Muscle of leg (tissue), 3 donors: ENCODE measurements at regions not wholly inside any gene's neighbourhood (a gene's known extent, or its start where the extent isn't known, plus 50 kb on each side); places are given as distances from the start of the nearest gene placed in this dataset.

Experiments used
- DNase-seq: peaks from one replicate; pipeline ENCODE4 v3.0.0; 2013
- H3K27ac ChIP-seq: one replicate; pipeline ENCODE4 v1.5.1; 2013; ENCODE audit warnings: mild to moderate bottlenecking, low read length, control low read depth
- H3K27me3 ChIP-seq: one replicate; pipeline ENCODE4 v1.6.1; 2013; ENCODE audit warnings: low read length; ENCODE audit not compliant: control insufficient read depth, insufficient read depth
- H3K36me3 ChIP-seq: one replicate; pipeline ENCODE4 v1.6.1; 2013; ENCODE audit warnings: low read length; ENCODE audit not compliant: control insufficient read depth, insufficient read depth
- H3K4me1 ChIP-seq: one replicate; pipeline ENCODE4 v1.6.1; 2013; ENCODE audit warnings: low read length; ENCODE audit not compliant: control insufficient read depth, insufficient read depth
- H3K4me3 ChIP-seq: one replicate; pipeline ENCODE4 v1.5.1; 2013; ENCODE audit warnings: low read length, control low read depth
- H3K9me3 ChIP-seq: replicated peaks from 2 replicates; pipeline ENCODE4 v1.6.1; 2013; ENCODE audit warnings: low read depth, low read length; ENCODE audit not compliant: control insufficient read depth
- WGBS: methylation state at CpG from one replicate; pipeline ENCODE4 v1.1.5; 2013; ENCODE audit warnings: missing lambda C conversion rate; ENCODE audit not compliant: insufficient coverage; 5-methylcytosine and 5-hydroxymethylcytosine counted together

DNA sequence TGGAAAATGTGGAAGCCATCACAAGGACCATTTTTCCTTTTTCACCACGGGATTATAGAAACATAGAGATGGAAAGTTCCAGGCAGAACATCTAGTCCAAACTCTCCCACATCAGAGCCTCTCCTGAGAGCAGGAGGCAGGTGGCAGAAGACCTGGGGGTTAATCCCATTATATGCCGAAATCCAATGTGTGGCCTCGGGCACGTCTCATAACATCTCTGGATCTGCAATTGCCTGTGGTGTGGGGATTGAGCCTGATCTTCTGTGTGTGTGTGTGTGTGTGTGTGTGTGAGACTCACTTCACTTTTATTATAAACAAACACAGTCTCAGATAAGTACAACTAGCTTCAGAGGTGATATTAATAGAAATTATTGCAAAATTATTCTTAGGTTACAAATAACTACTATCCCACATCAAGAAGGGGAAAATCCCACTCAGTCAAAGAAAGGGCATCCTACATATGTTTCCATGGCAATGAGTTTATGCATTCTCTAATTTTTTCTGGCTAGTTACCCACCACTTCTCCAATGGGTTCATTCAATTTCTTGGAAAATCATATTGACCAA is 199.1 kb downstream of the FOXL1 start:
- no peak for DNase-seq
- WGBS: no CpG with 5 or more reads among the region's 4 CpGs
- Histone ChIP-seq H3K9me3 (no peaks in the 10 kb centered on the region), H3K36me3 (no peaks in the 10 kb centered on the region), H3K27me3 (peaks cover 69% of the 10 kb centered on the region), H3K4me3 (no peak overlapping the region), H3K4me1 (peaks cover 9% of the 10 kb centered on the region), H3K27ac (no peak overlapping the region)

DNA sequence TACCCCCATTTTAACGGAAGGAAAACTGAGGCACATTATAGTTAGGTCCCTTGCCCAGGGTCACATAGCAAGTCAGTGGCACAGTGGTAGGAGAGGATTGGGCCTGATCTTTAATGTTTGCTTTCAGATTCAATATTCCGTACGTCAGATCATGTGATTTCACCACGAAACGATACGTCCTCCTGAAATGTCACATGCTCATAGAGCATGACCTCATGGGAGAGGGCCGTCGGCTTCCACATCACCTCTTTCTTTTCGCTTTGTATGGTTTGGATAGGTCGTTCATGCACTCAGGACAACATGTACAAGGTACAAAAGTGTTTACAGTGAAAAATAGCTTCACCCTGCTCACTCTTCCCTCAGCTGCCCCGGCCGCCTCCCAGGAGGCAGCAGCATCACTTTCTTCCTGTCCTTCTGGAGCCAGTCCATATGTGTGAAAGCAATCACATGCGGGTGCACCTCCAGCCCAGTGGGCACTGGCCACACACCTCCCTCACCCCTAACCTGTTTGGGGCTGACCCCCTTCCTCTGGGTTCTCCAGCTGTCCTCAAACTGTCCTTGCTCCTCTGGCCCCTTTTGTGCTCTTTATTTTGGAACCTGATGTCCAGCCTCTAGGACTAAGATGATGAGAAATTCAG is 199.9 kb downstream of the FOXL1 start:
- 53% methylated on average over 8 of the region's 13 CpGs for WGBS
- no peaks in the 10 kb centered on the region for H3K36me3 ChIP-seq

DNA sequence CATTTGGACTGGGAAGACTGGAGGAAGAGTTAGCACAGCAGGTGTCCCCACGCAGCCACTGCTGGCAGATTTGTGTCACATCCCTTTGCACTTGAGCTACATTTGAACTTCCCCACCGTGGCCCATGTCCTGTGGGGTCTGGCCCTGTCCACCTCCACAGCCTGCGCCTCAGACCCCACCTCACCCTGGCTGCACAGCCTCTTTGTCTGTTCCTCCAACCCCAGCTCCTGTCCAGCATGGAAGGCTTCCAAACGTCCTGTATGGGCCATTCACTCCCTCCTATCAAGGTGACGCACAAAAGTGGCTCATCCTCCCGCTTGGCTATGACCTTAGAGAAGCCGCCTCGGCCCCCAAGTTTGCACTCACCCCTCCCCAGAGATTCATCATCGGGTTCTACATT is 200.6 kb downstream of the FOXL1 start:
- 54% methylated on average over 6 of the region's 9 CpGs for WGBS
- Histone ChIP-seq H3K36me3 (no peaks in the 10 kb centered on the region), H3K27ac (no peak overlapping the region), H3K9me3 (no peaks in the 10 kb centered on the region), H3K4me1 (peaks cover 10% of the 10 kb centered on the region), H3K4me3 (no peak overlapping the region), H3K27me3 (peaks cover 72% of the 10 kb centered on the region)
- no peak for DNase-seq

More for the DNA sequence above, 199.9 kb downstream of the FOXL1 start:
- H3K4me1 ChIP-seq: peaks cover 5% of the 10 kb centered on the region
- no peak for DNase-seq
- peaks cover 69% of the 10 kb centered on the region for H3K27me3 ChIP-seq
- H3K27ac ChIP-seq: no peak overlapping the region
- no peak overlapping the region for H3K4me3 ChIP-seq
- no peaks in the 10 kb centered on the region for H3K9me3 ChIP-seq

DNA sequence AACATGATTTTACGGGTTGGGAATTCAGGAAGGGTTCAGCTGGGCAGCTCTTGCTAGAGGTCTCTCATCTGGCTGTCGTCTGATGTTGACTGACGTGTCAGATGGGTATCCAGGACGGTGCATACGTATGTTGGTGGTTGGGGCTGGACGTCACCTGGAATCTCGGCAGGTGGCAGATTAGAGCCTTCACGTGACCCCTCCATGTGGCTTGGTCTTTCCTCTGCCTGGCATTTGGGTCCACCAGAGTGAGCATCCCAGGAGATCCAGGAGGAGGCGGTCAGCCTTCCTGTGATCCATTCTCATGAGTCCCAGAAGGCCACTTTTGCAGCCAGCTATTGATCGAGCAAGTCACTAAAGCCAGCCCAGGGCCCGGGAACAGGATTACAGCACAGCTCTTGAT is 202.7 kb downstream of the FOXL1 start:
- 74% methylated on average over 11 of the region's 11 CpGs for WGBS
- no peak for DNase-seq
- Histone ChIP-seq H3K27ac (no peak overlapping the region), H3K4me1 (peaks cover 5% of the 10 kb centered on the region), H3K9me3 (no peaks in the 10 kb centered on the region), H3K4me3 (no peak overlapping the region), H3K27me3 (peaks cover 61% of the 10 kb centered on the region), H3K36me3 (no peaks in the 10 kb centered on the region)

DNA sequence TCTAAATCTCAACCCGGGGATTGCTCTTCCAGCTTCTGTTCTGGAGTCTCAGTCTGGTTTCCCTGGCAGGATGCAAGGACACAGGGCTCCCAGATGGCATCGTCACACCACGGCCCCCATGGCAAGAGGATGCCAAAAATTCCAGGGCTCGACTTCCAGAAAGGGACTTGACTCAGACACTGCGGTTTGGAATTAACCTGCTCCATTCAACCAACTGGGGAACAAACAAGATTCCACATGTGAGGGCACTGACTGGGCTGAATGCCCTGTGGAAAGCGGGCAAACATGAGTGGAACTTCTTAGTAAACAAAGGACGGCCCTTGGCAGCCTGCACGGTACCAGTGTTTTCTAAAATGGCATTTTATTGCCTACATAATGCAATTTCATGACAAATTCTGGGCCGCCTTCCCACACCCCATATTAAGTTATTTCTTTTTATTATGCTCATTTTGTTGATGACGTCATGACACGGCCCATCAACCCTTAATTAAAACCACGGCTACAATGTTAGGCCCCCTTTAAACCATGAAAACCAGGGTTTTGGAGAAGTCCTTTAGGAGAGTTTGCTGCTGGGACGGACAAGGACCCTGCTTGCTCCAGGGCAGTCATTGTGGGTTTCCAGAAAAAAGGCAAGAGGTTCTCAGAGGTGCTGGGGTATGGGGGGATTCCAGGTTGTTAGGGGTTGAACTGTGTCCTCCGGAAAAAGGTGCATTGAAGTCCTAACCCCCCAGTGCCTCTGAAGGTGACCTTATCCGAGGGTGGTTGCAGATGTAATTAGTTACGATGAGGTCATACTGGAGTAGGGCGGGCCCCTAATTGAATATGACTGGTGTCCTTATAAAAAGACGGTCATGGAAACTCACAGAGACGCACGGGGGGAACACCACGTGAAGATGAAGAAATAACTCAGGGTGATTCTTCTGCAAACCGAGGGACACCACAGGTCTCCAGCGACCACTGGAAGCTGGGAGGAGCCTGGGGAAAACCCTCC is 205.6 kb downstream of the FOXL1 start:
- peaks cover 54% of the 10 kb centered on the region for H3K27me3 ChIP-seq
- H3K4me1 ChIP-seq: peaks cover 5% of the 10 kb centered on the region
- H3K36me3 ChIP-seq: no peaks in the 10 kb centered on the region
- no peak overlapping the region for H3K27ac ChIP-seq
- no peaks in the 10 kb centered on the region for H3K9me3 ChIP-seq
- no peak overlapping the region for H3K4me3 ChIP-seq
- WGBS: 78% methylated on average over 15 of the region's 23 CpGs
- DNase-seq: peak; percentile 29

DNA sequence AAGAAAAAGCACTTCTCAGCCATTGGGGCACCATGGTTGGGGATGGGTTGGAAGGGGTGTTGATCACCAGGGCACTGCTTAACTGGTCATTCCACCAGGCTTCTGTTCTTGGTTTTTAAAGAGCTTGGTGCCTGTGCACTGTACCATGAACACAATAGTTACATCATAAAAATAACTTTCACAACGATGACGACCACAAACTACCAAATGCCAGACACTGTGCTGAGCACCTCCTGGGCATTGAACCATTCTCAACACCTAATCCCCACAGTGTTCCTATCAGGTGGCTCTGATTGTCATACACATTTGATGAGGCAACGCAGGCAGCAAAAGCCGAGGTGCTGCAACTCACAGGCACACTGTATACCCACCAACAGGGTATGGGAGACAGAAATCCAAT is 208.0 kb downstream of the FOXL1 start:
- peaks cover 51% of the 10 kb centered on the region for H3K27me3 ChIP-seq

DNA sequence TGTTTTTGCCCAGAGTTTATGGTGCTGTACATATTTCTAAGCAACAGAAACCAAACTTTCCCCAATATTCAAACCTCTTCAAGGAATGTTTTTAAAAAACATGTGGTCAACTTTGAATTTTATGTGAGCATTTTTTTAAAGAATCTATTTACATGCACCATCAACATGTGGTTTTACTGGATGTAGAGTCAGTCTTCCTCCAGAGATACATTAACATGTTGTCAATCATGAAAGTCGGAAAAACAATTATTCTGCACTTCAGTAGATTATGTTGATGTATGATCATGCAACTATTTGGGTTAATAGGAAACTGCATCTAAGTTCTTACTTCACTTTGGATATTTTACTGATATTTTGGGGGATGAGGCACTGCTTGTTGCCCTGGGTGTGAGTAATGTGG is 208.6 kb downstream of the FOXL1 start:
- Histone ChIP-seq H3K36me3 (no peaks in the 10 kb centered on the region), H3K4me3 (no peak overlapping the region), H3K27ac (no peak overlapping the region), H3K9me3 (no peaks in the 10 kb centered on the region), H3K27me3 (peaks cover 53% of the 10 kb centered on the region), H3K4me1 (peaks cover 10% of the 10 kb centered on the region)
- no peak for DNase-seq
- no CpG with 5 or more reads among the region's 1 CpG for WGBS

More for the DNA sequence above, 208.0 kb downstream of the FOXL1 start:
- no peak overlapping the region for H3K27ac ChIP-seq
- H3K4me3 ChIP-seq: no peak overlapping the region
- H3K4me1 ChIP-seq: peaks cover 10% of the 10 kb centered on the region
- no peak for DNase-seq
- 96% methylated on average over 3 of the region's 4 CpGs for WGBS
- no peaks in the 10 kb centered on the region for H3K36me3 ChIP-seq
- no peaks in the 10 kb centered on the region for H3K9me3 ChIP-seq

DNA sequence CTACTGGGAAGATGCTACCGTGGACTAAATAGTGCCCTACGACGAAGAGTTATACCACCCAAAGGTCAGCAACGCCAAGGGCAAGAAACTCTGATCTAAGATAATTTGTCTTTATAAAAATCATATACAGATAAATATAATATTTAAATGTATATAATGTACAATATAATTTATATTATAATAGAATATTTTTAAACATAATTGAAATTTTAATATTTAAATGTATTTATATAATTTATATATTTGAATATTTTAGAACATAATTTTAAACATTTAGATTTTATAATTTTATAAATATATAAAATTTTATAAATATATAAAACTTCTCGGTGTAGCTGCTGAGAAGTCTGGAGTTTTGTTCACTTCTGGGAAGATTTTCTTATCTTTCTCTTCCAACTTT is 209.2 kb downstream of the FOXL1 start:
- Histone ChIP-seq H3K36me3 (no peaks in the 10 kb centered on the region), H3K4me1 (peaks cover 10% of the 10 kb centered on the region), H3K4me3 (no peak overlapping the region), H3K9me3 (no peaks in the 10 kb centered on the region), H3K27me3 (peaks cover 53% of the 10 kb centered on the region), H3K27ac (no peak overlapping the region)
- no CpG with 5 or more reads among the region's 5 CpGs for WGBS
- DNase-seq: no peak

DNA sequence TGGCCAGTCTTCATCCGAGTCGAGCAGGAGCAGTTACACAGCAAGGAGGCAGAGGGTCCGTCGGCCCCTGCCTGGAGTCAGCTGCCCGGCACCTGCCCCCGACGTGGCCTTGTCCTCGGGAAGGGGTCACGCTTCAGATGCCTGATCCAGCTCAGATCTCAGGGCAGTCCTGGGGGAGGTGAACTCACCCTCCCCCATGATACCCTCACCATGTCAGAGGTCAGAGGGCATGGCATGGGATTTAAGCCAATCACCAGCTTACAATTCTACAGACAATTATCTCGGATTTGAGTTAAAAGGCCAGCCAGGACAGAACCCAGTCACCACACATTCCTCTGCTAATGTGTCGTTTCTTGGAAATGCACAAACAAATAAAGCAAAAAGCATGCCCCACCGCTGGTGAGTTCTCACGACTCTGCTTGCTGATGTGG is 211.3 kb downstream of the FOXL1 start:
- Histone ChIP-seq H3K9me3 (no peaks in the 10 kb centered on the region), H3K36me3 (no peaks in the 10 kb centered on the region), H3K4me3 (no peak overlapping the region), H3K4me1 (peaks cover 6% of the 10 kb centered on the region), H3K27me3 (peaks cover 52% of the 10 kb centered on the region), H3K27ac (no peak overlapping the region)
- no peak for DNase-seq
- 27% methylated on average over 9 of the region's 13 CpGs for WGBS
